Body of pancreas (tissue), 4 donors: ENCODE measurements at regions not wholly inside any gene's neighbourhood (a gene's known extent, or its start where the extent isn't known, plus 50 kb on each side); places are given as distances from the start of the nearest gene placed in this dataset.
A peak's percentile ranks its signal among the peaks of the same experiment; 100 is the strongest.

Experiments used
- ATAC-seq: fragments of 150-250 bp; one replicate; pipeline ENCODE4 v1.9.1; 2016
- DNase-seq, 4 donors: peaks; one replicate each; pipeline ENCODE4 v3.0.0-alpha.2; 2019
- H3K27ac ChIP-seq, 4 donors: fragments of 200-600 bp; sonication (generic); 1 replicate in 3 of 4; 2 replicates in 1 of 4; pipeline versions ENCODE4 v1.5.1 to v1.6.1; 2016 to 2019; ENCODE audit warnings: mild to moderate bottlenecking in 1 of 4, mixed read lengths in 1 of 4, moderate library complexity in 1 of 4
- H3K27me3 ChIP-seq, 2 donors: fragments of 200-600 bp; sonication (generic); one replicate each; pipeline ENCODE4 v1.6.0; 2016; ENCODE audit warnings: mild to moderate bottlenecking in 1 of 2
- H3K36me3 ChIP-seq, 2 donors: fragments of 200-600 bp; sonication (generic); replicated peaks in 1 of 2; 2 replicates each; pipeline ENCODE4 v1.5.1; 2016; ENCODE audit warnings: low read depth in 2 of 2; ENCODE audit not compliant: insufficient read depth in 1 of 2
- H3K4me1 ChIP-seq: fragments of 200-600 bp; sonication (generic); one replicate; pipeline ENCODE4 v1.6.0; 2016
- H3K4me3 ChIP-seq, 2 donors: fragments of 200-600 bp; sonication (generic); 1 replicate in 1 of 2; 2 replicates in 1 of 2; pipeline ENCODE4 v1.5.1; 2016 to 2019
- H3K9me3 ChIP-seq, 3 donors: fragments of 200-600 bp; sonication (generic); 1 replicate in 2 of 3; 2 replicates in 1 of 3; pipeline ENCODE4 v1.5.1; 2016
- CTCF ChIP-seq, 7 experiments: fragments of 450-650 bp in 4 of 7; fragments of 200-600 bp in 3 of 7; sonication (generic) in 3 of 7; IDR thresholded peaks; one replicate each; pipeline ENCODE4 v1.5.1; 2016 to 2019; ENCODE audit warnings: antibody characterized with exemption in 7 of 7
- POLR2A ChIP-seq, 3 donors: fragments of 450-650 bp; IDR thresholded peaks; one replicate each; pipeline ENCODE4 v1.6.1; 2016; ENCODE audit warnings: antibody characterized with exemption in 3 of 3, mild to moderate bottlenecking in 2 of 3
- WGBS, 2 donors: methylation state at CpG; one replicate each; pipeline ENCODE4 v1.1.5; 2017; 5-methylcytosine and 5-hydroxymethylcytosine counted together
- intact Hi-C: fragments of 100-400 bp; cut with DNase I; formaldehyde crosslinking; loops from one replicate; pipeline ENCODE4 v1.15.1; 2023

- Histone ChIP-seq H3K36me3 (no peaks in the 10 kb centered on the region), H3K27me3 (no peaks in the 10 kb centered on the region), H3K9me3 (no peaks in the 10 kb centered on the region), H3K4me3 (no peak overlapping the region), H3K27ac (no peak overlapping the region), H3K4me1 (no peaks in the 10 kb centered on the region)
- ATAC-seq (no peak), DNase-seq (no peak)
- 33 to 39% methylated on average over 3 to 4 of the region's 4 CpGs for WGBS, 2 donors
- intact Hi-C loops: no loop called here
- no peak for TF ChIP-seq POLR2A (IDR thresholded peaks at IDR 0.05)
- TF ChIP-seq CTCF (IDR thresholded peaks at IDR 0.05): no peak
Observed at GRCh38 chrX:20973038-20973437, 401.2 kb upstream of the CNKSR2 start.

DNA sequence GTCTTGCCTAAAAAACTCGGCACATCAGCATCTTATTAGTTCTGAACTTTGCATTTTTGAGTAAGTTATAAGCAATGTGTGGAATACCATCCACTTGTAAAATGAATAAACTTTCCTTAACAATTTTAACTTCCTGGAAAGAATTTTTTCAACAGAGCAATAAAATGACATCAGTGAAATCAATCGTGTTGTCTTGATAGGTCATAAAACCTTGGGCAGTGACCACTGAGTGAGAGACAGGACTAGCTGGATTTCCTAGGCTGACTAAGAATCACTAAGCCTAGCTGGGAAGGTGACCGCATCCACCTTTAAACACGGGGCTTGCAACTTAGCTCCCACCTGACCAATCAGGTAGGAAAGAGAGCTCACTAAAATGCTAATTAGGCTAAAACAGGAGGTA is 403.0 kb upstream of the CNKSR2 start:
- intact Hi-C loops: no loop called here
- H3K9me3 ChIP-seq: no peaks in the 10 kb centered on the region
- 55 to 57% methylated on average over 4 of the region's 4 CpGs for WGBS, 2 donors
- no peak for DNase-seq
- H3K4me3 ChIP-seq: no peak overlapping the region
- no peak for TF ChIP-seq CTCF (IDR thresholded peaks at IDR 0.05)
- no peak for TF ChIP-seq POLR2A (IDR thresholded peaks at IDR 0.05)
- no peaks in the 10 kb centered on the region for H3K4me1 ChIP-seq
- peak; percentile 50 for ATAC-seq
- no peaks in the 10 kb centered on the region for H3K36me3 ChIP-seq
- no peak overlapping the region for H3K27ac ChIP-seq
- H3K27me3 ChIP-seq: no peaks in the 10 kb centered on the region

- Histone ChIP-seq H3K27ac (no peak overlapping the region), H3K27me3 (no peaks in the 10 kb centered on the region), H3K4me1 (no peaks in the 10 kb centered on the region), H3K9me3 (no peaks in the 10 kb centered on the region), H3K4me3 (no peak overlapping the region), H3K36me3 (no peaks in the 10 kb centered on the region)
- intact Hi-C loops: no loop called here
- 15 to 23% methylated on average over 1 of the region's 1 CpG for WGBS, 2 donors
- ATAC-seq: no peak
- TF ChIP-seq CTCF (IDR thresholded peaks at IDR 0.05) (no peak), POLR2A (IDR thresholded peaks at IDR 0.05) (no peak)
- no peak for DNase-seq
Observed at GRCh38 chrX:20969565-20969964, 404.7 kb upstream of the CNKSR2 start.

- no peak overlapping the region for H3K4me3 ChIP-seq
- 81 to 83% methylated on average over 2 of the region's 2 CpGs for WGBS, 2 donors
- no peak for TF ChIP-seq CTCF (IDR thresholded peaks at IDR 0.05)
- TF ChIP-seq POLR2A (IDR thresholded peaks at IDR 0.05): no peak
- no peaks in the 10 kb centered on the region for H3K27me3 ChIP-seq
- DNase-seq (no peak), ATAC-seq (no peak)
- H3K4me1 ChIP-seq: no peaks in the 10 kb centered on the region
- H3K27ac ChIP-seq: no peak overlapping the region
- intact Hi-C loops: no loop called here
- H3K9me3 ChIP-seq: no peaks in the 10 kb centered on the region
- H3K36me3 ChIP-seq: no peaks in the 10 kb centered on the region
Observed at GRCh38 chrX:20968996-20969395, 405.2 kb upstream of the CNKSR2 start.

GRCh38 chrX:20967725-20968124 is 406.5 kb upstream of the CNKSR2 start:
- intact Hi-C loops: no loop called here

More at GRCh38 chrX:20967725-20968124, 406.5 kb upstream of the CNKSR2 start:
- TF ChIP-seq CTCF (IDR thresholded peaks at IDR 0.05): no peak
- no peak for TF ChIP-seq POLR2A (IDR thresholded peaks at IDR 0.05)
- Histone ChIP-seq H3K4me3 (no peak overlapping the region), H3K27ac (no peak overlapping the region), H3K27me3 (no peaks in the 10 kb centered on the region), H3K4me1 (no peaks in the 10 kb centered on the region), H3K9me3 (no peaks in the 10 kb centered on the region), H3K36me3 (no peaks in the 10 kb centered on the region)
- ATAC-seq (no peak), DNase-seq (no peak)
